GM18861 (cell line): ENCODE measurements at regions not wholly inside any gene's neighbourhood (a gene's known extent, or its start where the extent isn't known, plus 50 kb on each side); places are given as distances from the start of the nearest gene placed in this dataset.
"Not testable (repeated sequence)": the region's sequence is repeated elsewhere in the genome, so short reads cannot be mapped to it uniquely, and the experiment has no call there.

Experiments
- ATAC-seq: cut with Tn5 transposase; IDR thresholded peaks from one replicate; pipeline ENCODE4 v1.9.1; 2021; ENCODE audit not compliant: unreplicated experiment

DNA sequence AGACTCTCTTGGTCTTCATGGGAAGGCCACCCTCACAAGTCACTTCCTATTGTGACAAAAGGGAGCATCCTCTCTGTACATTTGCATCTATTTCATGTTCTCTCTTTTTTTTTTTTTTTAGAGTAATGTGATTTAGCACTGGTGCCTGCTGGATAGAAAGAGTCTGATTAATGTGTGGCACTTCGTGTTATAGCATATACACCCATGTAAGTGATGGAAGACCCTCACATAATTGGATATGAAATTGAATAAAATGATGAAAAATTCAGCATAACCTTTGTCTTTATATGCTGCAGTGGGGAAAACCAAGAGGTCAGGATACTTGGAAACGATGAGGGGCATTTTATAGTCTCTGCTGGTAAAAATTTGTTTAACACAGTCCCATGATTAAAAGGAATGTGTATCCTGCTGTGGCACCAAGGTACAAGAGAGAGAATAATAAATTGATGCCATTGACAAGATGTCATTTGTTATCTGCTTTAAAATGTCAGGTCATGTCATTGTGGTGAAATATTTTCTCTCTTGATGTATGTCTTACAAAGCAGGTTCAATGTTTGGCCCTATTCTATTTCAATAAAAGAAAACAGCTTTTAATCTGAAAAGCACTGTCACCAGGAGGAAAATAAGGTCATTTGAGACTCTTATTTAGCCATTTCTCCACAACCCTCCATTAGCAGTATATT, 1115.4 kb downstream of the STPG2 start:
- no peak for ATAC-seq

DNA sequence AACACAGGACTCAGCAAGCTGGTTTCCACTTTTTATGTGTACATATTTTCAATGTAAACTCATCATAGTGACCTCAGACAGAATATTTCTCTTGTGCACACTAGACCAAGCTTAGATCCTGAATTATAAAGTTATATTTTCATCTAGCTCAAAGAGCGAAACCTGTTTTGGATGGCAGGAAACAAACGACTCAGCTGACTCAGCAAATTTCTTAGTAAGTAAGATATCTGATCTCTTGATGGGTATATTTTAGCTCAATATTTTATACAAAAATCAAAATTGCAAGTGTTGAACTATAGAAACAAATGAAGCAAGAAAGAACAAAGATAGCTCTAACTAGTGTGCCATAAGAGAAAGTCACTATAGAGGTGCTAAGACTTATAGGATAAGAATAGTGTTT, 1114.5 kb downstream of the STPG2 start:
- no peak for ATAC-seq

DNA sequence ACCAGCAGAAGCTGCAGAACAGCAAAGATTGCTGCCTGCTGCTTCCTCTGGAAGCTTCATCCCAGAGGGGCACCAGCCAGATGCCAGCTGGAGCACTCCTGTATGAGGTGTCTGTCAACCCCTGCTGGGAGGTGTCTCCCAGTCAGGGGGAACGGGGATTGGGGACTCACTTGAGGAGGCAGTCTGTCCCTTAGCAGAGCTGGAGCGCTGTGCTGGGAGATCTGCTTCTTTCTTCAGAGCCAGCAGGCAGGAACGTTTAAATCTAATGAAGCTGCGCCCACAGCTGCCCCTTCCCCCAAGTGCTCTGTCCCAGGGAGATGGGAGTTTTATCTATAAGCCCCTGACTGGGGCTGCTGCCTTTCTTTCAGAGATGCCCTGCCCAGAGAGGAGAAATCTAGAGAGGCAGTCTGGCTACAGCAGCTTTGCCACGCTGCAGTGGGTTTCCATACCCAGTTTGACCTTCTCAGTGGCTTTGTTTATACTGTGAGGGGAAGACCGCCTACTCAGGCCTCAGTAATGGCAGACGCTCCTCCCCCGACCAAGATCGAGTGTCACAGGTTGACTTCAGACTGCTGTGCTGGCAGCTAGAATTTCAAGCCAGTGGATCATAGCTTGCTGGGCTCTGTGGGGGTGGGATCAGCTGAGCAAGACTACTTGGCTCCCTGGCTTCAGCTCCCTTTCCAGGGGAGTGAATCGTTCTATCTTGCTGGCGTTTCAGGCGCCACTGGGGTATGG, 1105.7 kb downstream of the STPG2 start:
- ATAC-seq = not testable (repeated sequence)

DNA sequence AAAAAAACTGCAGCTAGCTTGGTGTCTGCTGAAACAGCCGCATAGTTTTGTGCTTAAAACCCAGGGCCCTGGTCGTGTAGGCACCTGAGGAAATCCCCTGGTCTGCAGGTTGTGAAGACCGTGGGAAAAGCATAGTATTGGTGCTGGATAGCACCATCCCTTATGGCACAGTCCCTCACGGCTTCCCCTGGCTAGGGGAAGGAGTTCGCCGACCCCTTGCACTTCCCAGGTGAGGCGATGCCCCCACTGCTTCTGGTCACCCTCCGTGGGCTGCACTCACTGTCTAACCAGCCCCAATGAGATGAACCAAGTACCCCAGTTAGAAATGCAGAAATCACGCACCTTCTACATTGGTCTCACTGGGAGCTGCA, 1105.1 kb downstream of the STPG2 start:
- ATAC-seq = no peak

DNA sequence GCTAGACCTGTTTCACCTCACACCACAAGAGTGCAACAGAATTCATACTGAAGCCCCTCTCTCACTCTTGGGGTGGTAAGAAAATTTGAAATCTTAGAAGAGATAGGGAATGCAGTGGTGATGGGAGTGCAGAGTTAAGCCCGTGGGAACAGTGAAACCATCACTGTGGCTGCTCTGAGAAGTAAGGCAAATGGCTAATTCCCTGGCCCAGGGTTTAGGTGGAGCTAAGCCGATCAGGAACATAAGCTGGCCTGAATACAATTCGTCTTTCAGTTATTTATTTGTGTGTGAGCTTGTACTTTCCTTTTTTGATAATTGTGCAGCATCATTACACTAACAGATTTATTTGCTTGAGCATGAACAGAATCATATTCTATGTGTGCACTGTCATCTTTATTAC, 1070.6 kb downstream of the STPG2 start:
- no peak for ATAC-seq

DNA sequence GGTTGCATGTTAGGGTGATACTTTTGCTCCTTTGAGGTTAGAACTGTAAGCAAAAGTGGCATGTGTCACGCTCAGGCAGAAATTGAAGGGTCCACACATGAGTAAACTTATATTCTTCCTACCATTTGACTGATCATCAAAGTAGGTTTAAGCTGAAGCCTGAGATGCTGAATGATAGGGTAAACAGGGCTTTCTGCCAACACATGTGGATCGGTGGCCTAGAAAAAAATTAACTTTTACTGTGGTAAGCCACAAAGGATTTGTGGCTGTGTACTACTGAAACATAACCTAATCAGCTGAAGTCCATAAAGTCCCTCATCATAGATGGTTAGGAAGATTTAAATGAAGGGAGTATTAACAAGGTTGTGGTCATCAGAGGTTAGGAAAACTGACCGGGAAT, 1070.1 kb downstream of the STPG2 start:
- ATAC-seq = no peak

DNA sequence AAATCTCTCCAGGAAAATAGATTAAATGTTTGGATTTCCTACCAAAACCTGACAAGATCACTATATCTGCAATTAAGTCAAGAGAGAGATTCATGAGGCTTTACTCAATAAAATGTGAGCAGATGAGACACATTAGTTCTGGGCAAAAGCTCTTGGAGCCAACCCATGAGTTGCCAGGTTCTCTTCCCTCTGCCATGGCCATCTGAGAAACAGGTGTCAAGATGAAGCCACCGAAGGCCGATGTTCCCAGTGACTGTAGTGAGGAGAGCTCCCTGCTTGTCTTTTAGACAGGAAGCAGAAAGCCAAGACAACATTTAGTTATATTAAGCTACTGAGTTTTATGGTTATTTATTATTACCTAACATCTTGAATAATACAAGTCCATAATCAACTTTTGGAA, 1068.7 kb downstream of the STPG2 start:
- no peak for ATAC-seq

DNA sequence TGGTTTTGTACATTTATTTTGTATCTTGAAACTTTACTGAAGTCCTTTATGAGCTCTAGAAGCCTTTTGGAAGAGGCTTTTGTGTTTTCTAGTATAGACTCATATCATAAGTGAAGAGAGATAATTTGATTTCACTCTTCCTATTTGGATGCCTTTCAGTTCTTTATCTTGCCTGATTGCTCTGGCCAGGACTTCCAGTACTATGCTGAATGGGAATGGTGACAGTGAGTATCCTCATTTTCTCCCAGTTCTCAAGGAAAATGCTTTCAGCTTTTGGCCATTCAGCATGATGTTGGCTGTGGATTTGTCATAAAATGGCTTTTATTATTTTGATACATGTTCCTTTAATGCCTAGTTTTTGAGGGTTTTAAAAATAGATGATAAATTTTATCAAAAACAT, 1061.3 kb downstream of the STPG2 start:
- no peak for ATAC-seq

DNA sequence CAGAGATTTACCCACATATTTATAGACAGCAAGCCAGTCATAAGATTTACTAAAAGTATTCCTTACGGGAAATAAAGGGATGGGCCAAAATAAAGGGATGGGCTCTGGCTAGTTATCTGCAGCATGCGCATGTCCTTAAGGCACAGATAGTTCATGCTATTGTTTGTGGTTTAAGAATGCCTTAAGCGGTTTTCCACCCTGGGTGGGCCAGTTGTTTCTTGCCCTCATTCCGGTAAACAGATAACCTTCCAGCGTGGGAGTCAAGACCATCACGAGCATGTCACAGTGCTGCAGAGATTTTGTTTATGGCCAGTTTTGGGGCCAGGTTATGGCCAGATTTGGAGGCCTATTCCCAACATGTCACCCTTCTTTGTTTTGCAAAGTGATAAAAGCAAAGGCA, 1046.2 kb downstream of the STPG2 start:
- not testable (repeated sequence) for ATAC-seq

DNA sequence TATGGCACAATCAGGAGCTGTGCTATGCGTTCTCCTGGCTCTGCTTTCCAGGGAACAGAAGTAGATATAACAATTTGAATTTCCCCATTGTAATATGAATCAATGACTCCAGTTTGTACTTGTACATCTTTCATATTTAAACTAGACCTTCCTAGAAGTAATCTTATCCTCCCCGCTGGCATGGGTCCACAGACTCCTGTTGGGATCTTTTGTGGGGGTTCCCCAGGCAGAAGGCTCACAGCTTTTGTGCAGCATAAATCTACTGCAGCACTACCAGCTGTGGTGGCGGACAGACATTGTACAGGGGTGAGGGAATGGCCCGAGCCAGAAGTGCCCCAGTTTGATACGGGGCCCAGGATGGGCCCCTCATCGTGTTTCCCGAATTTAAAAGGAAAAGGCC, 1042.1 kb downstream of the STPG2 start:
- not testable (repeated sequence) for ATAC-seq

DNA sequence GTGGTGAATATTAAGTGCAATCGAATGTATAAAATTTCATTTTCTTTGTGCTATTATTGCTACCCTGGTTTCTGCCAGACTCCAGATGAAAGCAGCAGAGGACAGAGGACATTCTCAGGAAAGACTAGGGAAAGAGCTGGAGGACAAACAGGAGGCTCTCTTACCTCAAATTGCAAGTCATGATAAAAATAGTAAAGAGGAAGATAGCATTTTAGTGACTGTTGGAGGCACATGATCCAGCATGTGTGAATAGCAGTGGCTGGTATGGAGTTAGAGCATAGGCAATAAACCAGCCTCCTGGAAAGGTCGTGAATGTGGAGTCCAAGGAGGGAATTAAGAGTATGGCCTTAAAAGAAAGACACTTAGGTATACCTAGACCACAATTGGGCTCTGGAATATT, 1040.0 kb downstream of the STPG2 start:
- ATAC-seq = no peak

DNA sequence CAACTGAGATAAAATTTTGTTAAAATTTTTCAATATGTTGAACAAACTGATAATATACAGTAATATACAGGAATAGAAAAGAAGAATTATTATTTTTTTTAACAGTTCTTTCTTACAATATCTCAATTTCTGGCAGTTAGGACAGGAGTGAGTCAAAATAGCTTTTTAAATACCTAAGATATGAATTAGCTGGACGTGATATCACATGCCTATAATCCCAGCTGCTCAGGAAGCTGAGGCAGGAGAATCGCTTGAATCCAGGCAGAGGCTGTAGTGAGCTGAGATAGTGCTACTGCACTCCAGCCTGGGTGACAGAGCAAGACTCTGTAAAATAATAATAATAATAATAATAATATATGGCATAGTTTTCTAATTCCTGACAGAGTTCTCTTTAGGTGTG, 1039.3 kb downstream of the STPG2 start:
- ATAC-seq = no peak

DNA sequence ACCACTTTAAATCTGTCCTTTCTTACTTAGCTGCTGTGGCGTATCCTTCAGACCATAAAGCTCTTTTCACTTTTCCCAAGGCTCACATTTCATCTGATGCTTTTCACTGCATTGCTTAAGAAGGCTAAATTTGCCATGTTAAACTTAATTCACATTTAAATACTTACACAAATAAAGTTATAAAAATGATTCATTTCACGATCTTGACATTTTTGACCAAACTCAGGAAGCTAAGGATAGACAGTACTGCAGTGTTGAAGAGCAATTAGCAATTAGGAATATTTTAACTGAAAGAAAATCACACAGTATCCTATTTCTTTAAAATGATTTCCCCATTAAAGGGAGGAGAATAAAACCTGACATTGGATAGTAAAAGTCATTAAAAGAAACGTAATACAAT, 1038.6 kb downstream of the STPG2 start:
- no peak for ATAC-seq

DNA sequence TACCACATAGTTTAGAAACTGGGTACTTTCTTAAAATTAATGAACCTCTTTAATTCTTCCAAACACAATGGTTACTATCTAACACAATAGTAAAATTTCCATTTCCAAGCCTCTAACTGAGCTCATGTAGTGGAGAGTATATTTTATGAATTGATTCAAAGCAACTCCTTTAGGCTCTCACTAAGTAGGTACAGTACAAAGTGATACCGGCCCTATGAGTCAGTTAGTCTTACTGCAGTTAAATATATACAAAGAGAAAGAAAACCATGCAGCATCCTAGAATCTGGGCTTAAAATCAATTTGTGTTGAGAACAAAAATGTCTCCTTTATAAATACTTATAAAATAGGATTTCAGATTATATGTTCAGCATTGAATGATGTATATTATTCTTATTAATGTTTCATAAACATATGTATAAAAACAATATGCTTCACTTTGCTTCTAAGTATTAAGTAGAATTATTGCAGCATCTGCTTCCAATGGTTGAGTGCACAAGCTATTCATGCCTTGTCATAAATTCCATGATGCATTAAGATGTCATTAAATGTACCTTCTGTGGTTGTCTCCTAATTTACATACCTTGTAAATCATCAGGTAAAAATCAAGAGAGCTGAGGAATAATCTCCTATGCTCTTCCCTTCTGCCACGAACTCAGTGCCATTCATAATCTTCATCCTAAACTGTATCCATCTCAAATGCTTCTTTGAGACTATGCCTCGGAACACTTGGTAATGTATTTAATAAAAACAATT, 1037.8 kb downstream of the STPG2 start:
- ATAC-seq = no peak

DNA sequence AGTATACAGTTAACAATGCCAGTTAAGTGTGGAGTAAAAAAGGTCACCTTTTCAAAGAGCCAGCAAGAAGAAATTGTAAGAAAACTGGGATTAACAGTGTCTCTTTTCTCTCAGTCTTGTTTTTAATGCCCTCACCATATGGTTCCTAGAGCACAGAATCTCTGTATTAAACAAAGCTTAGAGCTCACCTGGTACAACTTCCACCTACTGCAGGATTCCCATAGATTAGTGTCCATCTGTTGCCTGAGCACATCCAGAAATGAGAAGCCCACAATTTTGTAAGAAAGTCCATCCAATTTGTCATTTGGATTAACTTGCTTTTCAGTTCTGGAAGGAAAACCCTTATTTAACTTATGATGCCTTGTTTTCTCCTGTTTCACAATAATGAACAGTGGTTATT, 1037.1 kb downstream of the STPG2 start:
- ATAC-seq = no peak

DNA sequence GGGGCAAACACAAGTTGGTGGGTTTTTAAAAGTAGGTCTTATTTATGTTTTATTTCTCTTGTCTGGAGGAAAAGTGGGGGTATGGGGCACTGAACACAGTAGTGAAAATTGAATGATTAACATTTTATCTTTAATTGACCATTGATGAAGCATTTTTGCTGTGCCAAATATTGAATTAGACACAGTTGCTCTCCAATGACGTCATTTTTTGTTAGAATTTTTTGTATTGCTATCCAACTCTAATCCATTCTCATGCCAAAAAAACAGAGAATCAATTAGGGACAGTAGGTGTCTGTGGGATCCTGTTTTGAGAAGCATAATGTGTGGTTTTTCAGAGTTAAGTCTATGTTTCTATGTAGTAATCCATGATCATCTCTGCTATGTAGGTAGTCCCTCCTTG, 1032.8 kb downstream of the STPG2 start:
- ATAC-seq = no peak

DNA sequence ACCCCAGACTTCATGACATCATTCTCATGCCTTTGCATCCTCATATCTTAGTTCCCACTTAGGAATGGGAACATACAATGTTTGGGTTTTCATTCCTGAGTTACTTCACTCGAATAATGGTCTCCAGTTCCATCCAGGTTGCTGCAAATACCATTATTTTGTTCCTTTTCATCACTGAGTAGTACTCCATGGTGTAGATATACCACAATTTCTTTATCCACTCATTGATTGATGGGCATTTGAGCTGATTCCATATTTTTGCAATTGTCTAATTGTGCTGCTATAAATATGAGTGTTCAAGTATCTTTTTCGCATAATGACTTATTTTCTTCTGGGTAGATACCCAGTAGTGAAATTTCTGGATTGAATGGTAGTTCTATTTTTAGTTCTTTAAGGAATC, 1026.8 kb downstream of the STPG2 start:
- ATAC-seq = no peak

DNA sequence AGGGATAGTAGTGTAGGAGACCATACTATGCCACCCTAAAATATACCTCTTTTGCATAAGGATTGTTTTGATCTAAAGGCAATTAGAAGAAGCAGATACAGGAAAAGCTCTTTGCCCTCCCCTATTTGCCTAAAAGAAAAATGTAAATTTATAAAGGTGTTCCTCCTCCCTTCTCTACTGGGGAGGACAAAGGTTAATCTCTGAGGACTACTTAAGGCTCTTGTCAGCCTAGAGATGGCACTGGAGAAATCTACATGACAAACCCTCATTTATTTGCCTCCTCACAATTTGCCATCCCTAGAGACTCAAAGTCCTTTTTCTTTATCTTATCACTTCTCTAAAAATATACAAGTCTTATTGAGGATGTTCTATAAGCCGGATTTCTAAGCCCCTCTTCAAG, 1021.8 kb downstream of the STPG2 start:
- ATAC-seq = no peak

DNA sequence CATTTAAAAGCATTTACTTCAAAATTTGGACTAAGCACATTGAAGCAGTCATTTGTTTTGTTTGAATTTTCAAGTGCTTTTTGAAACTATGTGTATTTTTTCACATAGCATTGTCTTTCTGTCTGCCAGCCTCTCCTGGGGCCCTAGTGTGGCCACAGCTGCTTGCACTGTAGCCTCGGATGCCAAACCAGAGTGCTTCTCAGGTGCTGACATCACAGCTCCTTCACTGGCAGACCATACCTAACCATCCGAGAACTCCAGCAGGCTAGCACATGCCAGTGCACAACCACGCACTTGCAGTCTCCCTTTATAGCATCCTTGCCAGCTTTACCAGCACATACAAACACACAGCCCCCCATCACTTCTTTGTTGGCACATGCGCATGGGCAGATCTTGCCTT, 1019.7 kb downstream of the STPG2 start:
- no peak for ATAC-seq

DNA sequence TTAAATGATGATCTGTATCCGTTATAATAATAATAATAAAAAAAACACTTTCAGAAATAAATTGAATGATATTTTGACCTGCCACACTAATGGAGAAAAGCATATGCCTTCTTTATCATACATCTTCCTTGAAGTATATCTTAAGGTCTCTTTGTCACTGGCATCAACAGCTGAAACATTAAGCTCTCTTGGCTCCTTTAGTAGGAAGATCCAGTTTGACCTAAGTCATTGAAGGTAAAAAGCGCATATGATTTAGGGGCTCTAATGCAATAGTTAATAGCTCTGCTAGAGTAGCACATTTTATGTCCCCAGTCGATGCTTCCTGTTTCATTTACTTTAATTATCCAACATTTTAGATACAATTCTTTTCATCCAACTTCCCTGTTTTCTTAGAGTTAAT, 1010.8 kb downstream of the STPG2 start:
- ATAC-seq = no peak

DNA sequence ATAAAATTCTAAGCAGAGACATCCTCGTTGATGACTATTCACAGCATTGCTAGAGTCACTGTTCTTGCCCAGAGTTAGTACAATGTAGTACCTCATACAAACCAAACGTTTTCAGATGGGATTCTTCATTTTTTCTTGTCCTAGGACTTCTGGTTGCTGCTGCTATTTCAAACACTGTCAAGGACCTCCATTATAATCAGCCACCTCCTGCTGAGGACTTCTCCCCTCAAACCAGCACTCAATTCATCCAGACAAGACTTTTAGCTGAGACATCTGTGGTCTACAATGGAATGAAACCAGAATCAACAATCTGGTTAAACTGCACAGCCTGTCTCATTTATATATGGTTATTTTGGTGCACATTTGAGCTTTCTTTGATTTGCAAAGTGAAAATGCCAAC, 1008.8 kb downstream of the STPG2 start:
- ATAC-seq = no peak

DNA sequence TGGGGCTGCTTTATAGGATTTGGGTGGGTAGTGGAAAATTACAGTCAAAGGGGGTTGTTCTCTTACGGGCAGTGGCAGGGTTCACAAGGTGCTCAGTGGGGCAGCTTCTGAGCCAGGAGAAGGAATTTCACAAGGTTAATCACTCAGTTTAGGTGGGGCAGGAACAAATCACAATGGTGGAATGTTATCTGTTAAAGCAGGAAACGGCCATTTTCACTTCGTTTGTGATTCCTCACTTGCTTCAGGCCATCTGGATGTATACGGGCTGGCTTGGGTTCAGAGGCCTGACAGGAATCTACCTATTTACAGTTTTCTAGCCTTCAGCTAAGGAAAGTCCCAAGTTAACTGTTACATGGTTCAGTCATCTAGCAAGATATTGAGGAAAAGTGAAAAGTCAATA, 1003.5 kb downstream of the STPG2 start:
- ATAC-seq = no peak
